HepG2 (cell line): ENCODE measurements at regions not wholly inside any gene's neighbourhood (a gene's known extent, or its start where the extent isn't known, plus 50 kb on each side); places are given as distances from the start of the nearest gene placed in this dataset.

Source experiments
- ATAC-seq: fragments of 200-7000 bp; cut with Tn5 transposase; 3 replicates; pipeline ENCODE4 v1.9.1; 2020; ENCODE audit warnings: mild to moderate bottlenecking, moderate library complexity
- BruUV-seq: library from RNA; stranded (reverse); fragments of 400-500 nt; replicated peaks from 2 replicates; lab custom pipeline; 2021; lab: Mats Ljungman, UMichigan
- CTCF ChIA-PET: fragments of 300-600 bp; formaldehyde crosslinking; extraction: SDS; loops from one replicate; lab custom pipeline; 2021; ENCODE audit warnings: low total read pairs, inconsistent platforms, low intra/inter-chr PET ratio; lab: Yijun Ruan, JAX
- POLR2A ChIA-PET: fragments of 350-600 bp; sonication (Branson Sonifier 250); formaldehyde crosslinking; loops from one replicate; lab custom pipeline; 2020; ENCODE audit warnings: antibody characterized with exemption, inconsistent platforms; lab: Yijun Ruan, JAX
- DNase-seq: peaks from one replicate; pipeline ENCODE4 v3.0.0-alpha.2; 2015; ENCODE audit warnings: low spot score
- FAIRE-seq: peaks from 3 replicates; lab custom pipeline; 2011; peaks lifted over from hg19 to GRCh38; lab: Jason Lieb, UNC
- H2AFZ ChIP-seq: one replicate; pipeline ENCODE4 v1.6.1; 2011; ENCODE audit warnings: low read length, inconsistent platforms
- H3K27ac ChIP-seq: fragments of 300-600 bp; 3 replicates; pipeline ENCODE4 v1.8.0; 2011; ENCODE audit warnings: mixed run types, mild to moderate bottlenecking, mixed read lengths, low read length, inconsistent platforms; ENCODE audit not compliant: insufficient read depth; ENCODE audit errors: extremely low read length
- H3K27me3 ChIP-seq, 2 experiments: fragments of 200-600 bp in 1 of 2; 2 replicates in 1 of 2; 3 replicates in 1 of 2; pipeline versions ENCODE4 v1.6.0 to v1.8.0; 2011; ENCODE audit warnings: low read length in 2 of 2, mild to moderate bottlenecking in 2 of 2, moderate library complexity in 2 of 2, inconsistent platforms in 1 of 2; ENCODE audit not compliant: insufficient read depth in 2 of 2, control insufficient read depth in 1 of 2
- H3K36me3 ChIP-seq, 2 experiments: fragments of 200-600 bp in 1 of 2; replicated peaks in 1 of 2; 2 replicates in 1 of 2; 3 replicates in 1 of 2; pipeline versions ENCODE4 v1.5.1 to v1.8.0; 2011; ENCODE audit warnings: low read length in 2 of 2, inconsistent platforms in 1 of 2; ENCODE audit not compliant: insufficient read depth in 2 of 2, control insufficient read depth in 1 of 2
- H3K4me1 ChIP-seq: 2 replicates; pipeline ENCODE4 v1.5.1; 2012; ENCODE audit warnings: low read length, inconsistent platforms; ENCODE audit not compliant: insufficient read depth
- H3K4me2 ChIP-seq: 2 replicates; pipeline ENCODE4 v1.6.0; 2011; ENCODE audit warnings: low read depth, low read length, inconsistent platforms
- H3K4me3 ChIP-seq, 3 experiments: fragments of 200-600 bp in 1 of 3; sonication (generic), shearing (Covaris generic) in 1 of 3; replicated peaks in 1 of 3; 2 replicates each; pipeline ENCODE4 v1.5.1; 2011 to 2016; ENCODE audit warnings: low read length in 3 of 3, inconsistent platforms in 2 of 3, low read depth in 2 of 3, mild to moderate bottlenecking in 2 of 3, control low read depth in 1 of 3, mixed read lengths in 1 of 3; ENCODE audit not compliant: insufficient read depth in 1 of 3
- H3K79me2 ChIP-seq: one replicate; pipeline ENCODE4 v1.6.1; 2011; ENCODE audit warnings: low read length, inconsistent platforms; ENCODE audit not compliant: insufficient read depth
- H3K9ac ChIP-seq: 2 replicates; pipeline ENCODE4 v1.6.0; 2011; ENCODE audit warnings: mild to moderate bottlenecking, low read depth, low read length, inconsistent platforms; ENCODE audit not compliant: insufficient read depth
- H3K9me3 ChIP-seq: 2 replicates; pipeline ENCODE4 v1.5.1; 2012; ENCODE audit warnings: mild to moderate bottlenecking, low read length
- H4K20me1 ChIP-seq: 2 replicates; pipeline ENCODE4 v1.6.0; 2011; ENCODE audit warnings: inconsistent platforms, mild to moderate bottlenecking, low read length, moderate library complexity; ENCODE audit not compliant: insufficient read depth
- SMAD9 ChIP-seq: sonication (generic); formaldehyde crosslinking; IDR thresholded peaks from 2 replicates; pipeline ENCODE4 v1.5.1; 2020; ENCODE audit warnings: mild to moderate bottlenecking, missing genetic modification reagents
- SMC3 ChIP-seq: IDR thresholded peaks from 2 replicates; pipeline ENCODE4 v1.6.1; 2011; ENCODE audit warnings: low read length, improper control_type of control experiment
- XBP1 ChIP-seq: sonication (generic); formaldehyde crosslinking; IDR thresholded peaks from 2 replicates; pipeline ENCODE4 v1.5.0; 2020; ENCODE audit warnings: missing genetic modification reagents
- ZFY ChIP-seq: sonication (generic); formaldehyde crosslinking; IDR thresholded peaks from 2 replicates; pipeline ENCODE4 v1.4.0; 2020; ENCODE audit warnings: missing genetic modification reagents
- ZIK1 ChIP-seq: sonication (generic); formaldehyde crosslinking; IDR thresholded peaks from 2 replicates; pipeline ENCODE4 v1.5.0; 2020; ENCODE audit warnings: mild to moderate bottlenecking, low read depth, missing genetic modification reagents, borderline replicate concordance
- ZNF468 ChIP-seq: sonication (generic); formaldehyde crosslinking; IDR thresholded peaks from 2 replicates; pipeline ENCODE4 v1.8.0; 2022; ENCODE audit warnings: mild to moderate bottlenecking, moderate library complexity, missing genetic modification reagents
- ZNF510 ChIP-seq: sonication (generic); formaldehyde crosslinking; IDR thresholded peaks from 2 replicates; pipeline ENCODE4 v1.4.0; 2020; ENCODE audit warnings: low read depth, mild to moderate bottlenecking, missing genetic modification reagents
- ZNF543 ChIP-seq: sonication (generic); formaldehyde crosslinking; IDR thresholded peaks from 2 replicates; pipeline ENCODE4 v1.4.0; 2020; ENCODE audit warnings: mild to moderate bottlenecking, missing genetic modification reagents
- ZNF567 ChIP-seq: sonication (generic); formaldehyde crosslinking; IDR thresholded peaks from 2 replicates; pipeline ENCODE4 v1.8.1; 2023; ENCODE audit warnings: mild to moderate bottlenecking, missing genetic modification reagents, borderline replicate concordance
- WGBS: methylation state at CpG from one replicate; pipeline ENCODE4 v1.1.6; 2017; ENCODE audit warnings: low lambda C conversion rate; 5-methylcytosine and 5-hydroxymethylcytosine counted together
- in situ Hi-C: cut with HindIII; loops from 2 replicates; pipeline ENCODE4 v1.10.0; 2017; ENCODE audit warnings: low pct_unique_long_range_greater_than_20kb; ENCODE audit not compliant: extremely low pct_ligation_motif_present
- intact Hi-C: fragments of 100-400 bp; cut with micrococcal nuclease; formaldehyde crosslinking; loops from one replicate; pipeline ENCODE4 v1.10.0; 2022; ENCODE audit not compliant: unreplicated experiment
- TF ChIP-seq, protein P1 (sequence below): IDR thresholded peaks from 2 replicates; pipeline ENCODE4 v1.6.1; 2012; ENCODE audit warnings: low read length, improper control_type of control experiment
- TF ChIP-seq, protein P2 (sequence below): sonication (generic); formaldehyde crosslinking; IDR thresholded peaks from 2 replicates; pipeline ENCODE4 v1.5.0; 2020; ENCODE audit warnings: mild to moderate bottlenecking, missing genetic modification reagents
- TF ChIP-seq, protein P3 (sequence below): sonication (generic); formaldehyde crosslinking; IDR thresholded peaks from 2 replicates; pipeline ENCODE4 v1.4.0; 2020; ENCODE audit warnings: mild to moderate bottlenecking, missing genetic modification reagents, borderline replicate concordance

DNA sequence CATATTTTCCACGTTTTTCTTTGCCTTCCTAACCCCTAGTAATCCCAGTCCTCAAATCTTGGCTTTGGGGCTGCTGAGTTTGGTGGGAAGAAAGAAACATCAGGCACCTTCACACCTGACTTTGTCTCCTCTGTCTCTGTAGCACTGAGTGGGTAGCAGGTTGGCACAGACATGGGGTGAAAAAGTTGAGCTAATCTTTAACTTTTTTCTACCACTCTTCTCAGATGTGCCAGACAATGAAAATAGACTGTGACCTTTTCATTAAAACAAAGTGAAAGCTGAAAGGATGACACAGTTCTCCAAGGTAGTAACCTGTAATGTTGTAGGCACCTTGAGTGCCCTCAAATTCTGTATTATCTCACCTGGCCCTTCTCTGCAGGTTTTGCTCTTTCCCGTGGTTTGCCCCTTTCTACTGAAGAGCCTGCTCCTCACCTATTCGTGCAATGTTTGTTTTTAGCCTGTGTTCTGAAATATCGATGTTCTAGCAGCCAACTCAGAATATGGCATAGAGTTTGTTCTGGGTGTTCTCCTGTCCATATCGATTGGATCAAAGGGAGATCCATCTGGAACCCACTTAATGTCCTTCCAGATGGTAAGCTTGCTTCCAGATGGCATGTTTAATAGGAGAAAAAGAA, 57.8 kb upstream of the ATXN1 start (continued):
- TF ChIP-seq, protein P1, sequence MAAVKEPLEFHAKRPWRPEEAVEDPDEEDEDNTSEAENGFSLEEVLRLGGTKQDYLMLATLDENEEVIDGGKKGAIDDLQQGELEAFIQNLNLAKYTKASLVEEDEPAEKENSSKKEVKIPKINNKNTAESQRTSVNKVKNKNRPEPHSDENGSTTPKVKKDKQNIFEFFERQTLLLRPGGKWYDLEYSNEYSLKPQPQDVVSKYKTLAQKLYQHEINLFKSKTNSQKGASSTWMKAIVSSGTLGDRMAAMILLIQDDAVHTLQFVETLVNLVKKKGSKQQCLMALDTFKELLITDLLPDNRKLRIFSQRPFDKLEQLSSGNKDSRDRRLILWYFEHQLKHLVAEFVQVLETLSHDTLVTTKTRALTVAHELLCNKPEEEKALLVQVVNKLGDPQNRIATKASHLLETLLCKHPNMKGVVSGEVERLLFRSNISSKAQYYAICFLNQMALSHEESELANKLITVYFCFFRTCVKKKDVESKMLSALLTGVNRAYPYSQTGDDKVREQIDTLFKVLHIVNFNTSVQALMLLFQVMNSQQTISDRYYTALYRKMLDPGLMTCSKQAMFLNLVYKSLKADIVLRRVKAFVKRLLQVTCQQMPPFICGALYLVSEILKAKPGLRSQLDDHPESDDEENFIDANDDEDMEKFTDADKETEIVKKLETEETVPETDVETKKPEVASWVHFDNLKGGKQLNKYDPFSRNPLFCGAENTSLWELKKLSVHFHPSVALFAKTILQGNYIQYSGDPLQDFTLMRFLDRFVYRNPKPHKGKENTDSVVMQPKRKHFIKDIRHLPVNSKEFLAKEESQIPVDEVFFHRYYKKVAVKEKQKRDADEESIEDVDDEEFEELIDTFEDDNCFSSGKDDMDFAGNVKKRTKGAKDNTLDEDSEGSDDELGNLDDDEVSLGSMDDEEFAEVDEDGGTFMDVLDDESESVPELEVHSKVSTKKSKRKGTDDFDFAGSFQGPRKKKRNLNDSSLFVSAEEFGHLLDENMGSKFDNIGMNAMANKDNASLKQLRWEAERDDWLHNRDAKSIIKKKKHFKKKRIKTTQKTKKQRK, result no peak
- TF ChIP-seq, protein P2, sequence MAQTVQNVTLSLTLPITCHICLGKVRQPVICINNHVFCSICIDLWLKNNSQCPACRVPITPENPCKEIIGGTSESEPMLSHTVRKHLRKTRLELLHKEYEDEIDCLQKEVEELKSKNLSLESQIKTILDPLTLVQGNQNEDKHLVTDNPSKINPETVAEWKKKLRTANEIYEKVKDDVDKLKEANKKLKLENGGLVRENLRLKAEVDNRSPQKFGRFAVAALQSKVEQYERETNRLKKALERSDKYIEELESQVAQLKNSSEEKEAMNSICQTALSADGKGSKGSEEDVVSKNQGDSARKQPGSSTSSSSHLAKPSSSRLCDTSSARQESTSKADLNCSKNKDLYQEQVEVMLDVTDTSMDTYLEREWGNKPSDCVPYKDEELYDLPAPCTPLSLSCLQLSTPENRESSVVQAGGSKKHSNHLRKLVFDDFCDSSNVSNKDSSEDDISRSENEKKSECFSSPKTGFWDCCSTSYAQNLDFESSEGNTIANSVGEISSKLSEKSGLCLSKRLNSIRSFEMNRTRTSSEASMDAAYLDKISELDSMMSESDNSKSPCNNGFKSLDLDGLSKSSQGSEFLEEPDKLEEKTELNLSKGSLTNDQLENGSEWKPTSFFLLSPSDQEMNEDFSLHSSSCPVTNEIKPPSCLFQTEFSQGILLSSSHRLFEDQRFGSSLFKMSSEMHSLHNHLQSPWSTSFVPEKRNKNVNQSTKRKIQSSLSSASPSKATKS (CRISPR knock-in tag), result no peak
- TF ChIP-seq, all 625 proteins: peak for 2

DNA sequence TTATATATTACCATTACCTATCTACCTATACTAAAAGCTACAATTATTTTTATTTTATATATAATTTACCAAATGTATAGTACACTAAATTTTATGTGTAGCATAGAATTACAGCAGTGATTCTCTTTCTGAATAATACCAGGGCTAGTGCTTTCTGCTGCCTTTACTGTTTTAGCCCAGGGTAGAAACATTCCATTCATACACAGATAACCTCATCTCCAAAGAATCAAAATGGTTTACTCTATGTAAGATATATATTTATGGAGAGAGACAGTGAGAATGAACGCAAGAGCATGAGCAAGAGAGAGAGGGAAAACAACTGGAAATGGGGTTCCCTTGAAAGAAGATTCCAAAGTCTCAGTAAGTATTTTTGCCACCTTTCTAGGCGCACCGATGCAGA, 56.3 kb upstream of the ATXN1 start:
- BruUV-seq, result no TSS peak
- Histone ChIP-seq H4K20me1 (no peaks in the 10 kb centered on the region), H3K27me3 (no peaks in the 10 kb centered on the region), H3K36me3 (no peaks in the 10 kb centered on the region), H3K9ac (no peak overlapping the region), H2AFZ (no peak overlapping the region), H3K4me3 (no peak overlapping the region), H3K9me3 (peaks cover 11% of the 10 kb centered on the region), H3K4me1 (peaks cover 34% of the 10 kb centered on the region), H3K4me2 (no peak overlapping the region), H3K79me2 (no peaks in the 10 kb centered on the region), H3K27ac (no peak overlapping the region)
- ChIA-PET POLR2A (no interaction called here), CTCF (no interaction called here)
- TF ChIP-seq, protein P3, sequence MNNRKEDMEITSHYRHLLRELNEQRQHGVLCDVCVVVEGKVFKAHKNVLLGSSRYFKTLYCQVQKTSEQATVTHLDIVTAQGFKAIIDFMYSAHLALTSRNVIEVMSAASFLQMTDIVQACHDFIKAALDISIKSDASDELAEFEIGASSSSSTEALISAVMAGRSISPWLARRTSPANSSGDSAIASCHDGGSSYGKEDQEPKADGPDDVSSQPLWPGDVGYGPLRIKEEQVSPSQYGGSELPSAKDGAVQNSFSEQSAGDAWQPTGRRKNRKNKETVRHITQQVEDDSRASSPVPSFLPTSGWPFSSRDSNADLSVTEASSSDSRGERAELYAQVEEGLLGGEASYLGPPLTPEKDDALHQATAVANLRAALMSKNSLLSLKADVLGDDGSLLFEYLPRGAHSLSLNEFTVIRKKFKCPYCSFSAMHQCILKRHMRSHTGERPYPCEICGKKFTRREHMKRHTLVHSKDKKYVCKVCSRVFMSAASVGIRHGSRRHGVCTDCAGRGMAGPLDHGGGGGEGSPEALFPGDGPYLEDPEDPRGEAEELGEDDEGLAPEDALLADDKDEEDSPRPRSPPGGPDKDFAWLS, result no peak
- TF ChIP-seq ZNF468 (CRISPR knock-in tag) (no peak), SMC3 (no peak), ZNF567 (no peak), ZNF543 (no peak), XBP1 (no peak), ZIK1 (CRISPR knock-in tag) (no peak), SMAD9 (no peak), ZNF510 (CRISPR knock-in tag) (no peak), ZFY (CRISPR knock-in tag) (no peak)
- ATAC-seq (no peak), FAIRE-seq (no peak), DNase-seq (no peak)
- intact Hi-C loops, result no loop called here
- in situ Hi-C loops, result no loop called here
- WGBS, result 88% methylated on average over 3 of the region's 3 CpGs
